Mesenchymal stem cell (in vitro differentiated cells and primary cell): ENCODE measurements at regions not wholly inside any gene's neighbourhood (a gene's known extent, or its start where the extent isn't known, plus 50 kb on each side); places are given as distances from the start of the nearest gene placed in this dataset.
A peak's percentile ranks its signal among the peaks of the same experiment; 100 is the strongest.

ENCODE experiments used
- DNase-seq: peaks from one replicate; pipeline ENCODE4 v3.0.0-alpha.2; 2013
- H2AFZ ChIP-seq: one replicate; pipeline ENCODE4 v1.6.1; 2013; ENCODE audit warnings: low read depth, mild to moderate bottlenecking, control low read depth, inconsistent platforms, low read length, moderate library complexity
- H2AK5ac ChIP-seq: 2 replicates; pipeline ENCODE4 v1.6.1; 2013; ENCODE audit warnings: low read length, moderate library complexity, mild to moderate bottlenecking, inconsistent platforms; ENCODE audit not compliant: severe bottlenecking
- H2BK120ac ChIP-seq: one replicate; pipeline ENCODE4 v1.6.1; 2013; ENCODE audit warnings: low read depth, mild to moderate bottlenecking, inconsistent platforms, low read length, moderate library complexity
- H2BK12ac ChIP-seq, 2 experiments: one replicate each; pipeline ENCODE4 v1.6.1; 2013; ENCODE audit warnings: inconsistent platforms in 2 of 2, low read length in 2 of 2, mild to moderate bottlenecking in 2 of 2, moderate library complexity in 2 of 2, control low read depth in 1 of 2
- H2BK15ac ChIP-seq: one replicate; pipeline ENCODE4 v1.6.1; 2013; ENCODE audit warnings: mild to moderate bottlenecking, low read depth, inconsistent platforms; ENCODE audit not compliant: poor library complexity, severe bottlenecking
- H2BK5ac ChIP-seq: 2 replicates; pipeline ENCODE4 v1.6.1; 2013; ENCODE audit warnings: low read depth, mild to moderate bottlenecking, low read length, control low read depth, inconsistent platforms; ENCODE audit not compliant: poor library complexity, severe bottlenecking
- H3K14ac ChIP-seq, 2 experiments: one replicate each; pipeline ENCODE4 v1.6.1; 2013; ENCODE audit warnings: inconsistent platforms in 2 of 2, low read length in 2 of 2, control low read depth in 1 of 2, mild to moderate bottlenecking in 1 of 2, moderate library complexity in 1 of 2
- H3K18ac ChIP-seq, 2 experiments: one replicate each; pipeline ENCODE4 v1.6.1; 2013; ENCODE audit warnings: inconsistent platforms in 2 of 2, low read length in 2 of 2, control low read depth in 1 of 2, low read depth in 1 of 2, mild to moderate bottlenecking in 1 of 2
- H3K23ac ChIP-seq, 2 experiments: one replicate each; pipeline ENCODE4 v1.6.1; 2013; ENCODE audit warnings: inconsistent platforms in 2 of 2, low read length in 2 of 2, mild to moderate bottlenecking in 2 of 2, moderate library complexity in 2 of 2, control low read depth in 1 of 2
- H3K27ac ChIP-seq: 2 replicates; pipeline ENCODE4 v1.5.1; 2013; ENCODE audit warnings: mild to moderate bottlenecking, moderate library complexity, low read length, control low read depth, inconsistent platforms; ENCODE audit not compliant: poor library complexity, severe bottlenecking
- H3K27me3 ChIP-seq, 2 experiments: 2 replicates each; pipeline versions ENCODE4 v1.6.1 to v1.7.0; 2013; ENCODE audit warnings: low read length in 2 of 2, mild to moderate bottlenecking in 2 of 2, moderate library complexity in 2 of 2, control low read depth in 1 of 2, inconsistent platforms in 1 of 2; ENCODE audit not compliant: control insufficient read depth in 1 of 2, insufficient read depth in 1 of 2
- H3K36me3 ChIP-seq, 2 experiments: 2 replicates each; pipeline versions ENCODE4 v1.6.1 to v1.7.0; 2013; ENCODE audit warnings: low read length in 2 of 2, control low read depth in 1 of 2, inconsistent platforms in 1 of 2, low read depth in 1 of 2, mild to moderate bottlenecking in 1 of 2; ENCODE audit not compliant: insufficient read depth in 2 of 2, control insufficient read depth in 1 of 2
- H3K4ac ChIP-seq, 2 experiments: one replicate each; pipeline ENCODE4 v1.6.1; 2013; ENCODE audit warnings: inconsistent platforms in 2 of 2, low read length in 2 of 2, mild to moderate bottlenecking in 2 of 2, moderate library complexity in 2 of 2, control low read depth in 1 of 2, low read depth in 1 of 2
- H3K4me1 ChIP-seq: 2 replicates; pipeline ENCODE4 v1.6.1; 2013; ENCODE audit warnings: low read depth, low read length, control low read depth; ENCODE audit not compliant: control insufficient read depth, insufficient read depth
- H3K4me2 ChIP-seq: 2 replicates; pipeline ENCODE4 v1.6.1; 2013; ENCODE audit warnings: low read length, mild to moderate bottlenecking, inconsistent platforms; ENCODE audit not compliant: poor library complexity, severe bottlenecking
- H3K4me3 ChIP-seq, 2 experiments: 2 replicates each; pipeline versions ENCODE4 v1.5.1 to v1.7.0; 2013; ENCODE audit warnings: low read length in 2 of 2, mild to moderate bottlenecking in 2 of 2, control low read depth in 1 of 2, low read depth in 1 of 2; ENCODE audit not compliant: insufficient read depth in 1 of 2
- H3K79me1 ChIP-seq: replicated peaks from 2 replicates; pipeline ENCODE4 v1.6.1; 2013; ENCODE audit warnings: mild to moderate bottlenecking, control low read depth, low read length, inconsistent platforms; ENCODE audit not compliant: poor library complexity, severe bottlenecking
- H3K9ac ChIP-seq: 2 replicates; pipeline ENCODE4 v1.7.0; 2013; ENCODE audit warnings: mild to moderate bottlenecking, low read length, moderate library complexity
- H3K9me3 ChIP-seq: 2 replicates; pipeline ENCODE4 v1.7.0; 2013; ENCODE audit warnings: mild to moderate bottlenecking, low read length; ENCODE audit not compliant: control insufficient read depth
- H4K8ac ChIP-seq: one replicate; pipeline ENCODE4 v1.6.1; 2013; ENCODE audit warnings: inconsistent platforms, mild to moderate bottlenecking, low read length, moderate library complexity
- H4K91ac ChIP-seq: one replicate; pipeline ENCODE4 v1.6.1; 2013; ENCODE audit warnings: mild to moderate bottlenecking, low read length, inconsistent platforms
- WGBS: methylation state at CpG from one replicate; pipeline ENCODE4 v1.1.7; 2013; ENCODE audit warnings: mixed read lengths; 5-methylcytosine and 5-hydroxymethylcytosine counted together

GRCh38 chr12:116631619-116632018, 72.4 kb downstream of the MAP1LC3B2 start:
- Histone ChIP-seq H3K9me3 (no peaks in the 10 kb centered on the region), H2BK15ac (no peak overlapping the region), H3K23ac (no peak overlapping the region), H3K79me1 (no peaks in the 10 kb centered on the region), H4K91ac (no peak overlapping the region), H2BK120ac (no peak overlapping the region), H3K27me3 (peaks cover 0 to 28% of the 10 kb centered on the region in 2 experiments), H3K4me3 (no peak overlapping the region), H3K27ac (no peak overlapping the region), H2BK12ac (no peak overlapping the region), H3K9ac (no peak overlapping the region), H4K8ac (no peak overlapping the region), H2BK5ac (no peak overlapping the region), H3K4me1 (peaks cover 5% of the 10 kb centered on the region), H2AFZ (no peak overlapping the region), H3K18ac (no peak overlapping the region), H3K14ac (no peak overlapping the region), H3K36me3 (no peaks in the 10 kb centered on the region), H3K4me2 (no peak overlapping the region), H3K4ac (no peak overlapping the region), H2AK5ac (no peak overlapping the region)
- no peak for DNase-seq
- WGBS: 81% methylated on average over 4 of the region's 4 CpGs

- Histone ChIP-seq H2BK12ac (no peak overlapping the region), H3K4me1 (peaks cover 5% of the 10 kb centered on the region), H3K23ac (no peak overlapping the region), H2BK5ac (no peak overlapping the region), H3K4ac (no peak overlapping the region), H2BK15ac (no peak overlapping the region), H3K4me2 (no peak overlapping the region), H2BK120ac (no peak overlapping the region), H3K4me3 (no peak overlapping the region), H3K9me3 (no peaks in the 10 kb centered on the region), H3K36me3 (no peaks in the 10 kb centered on the region), H3K14ac (no peak overlapping the region), H3K18ac (no peak overlapping the region), H3K27me3 (peaks cover 0 to 28% of the 10 kb centered on the region in 2 experiments), H3K9ac (no peak overlapping the region), H4K91ac (no peak overlapping the region), H2AFZ (no peak overlapping the region), H2AK5ac (no peak overlapping the region), H4K8ac (no peak overlapping the region), H3K27ac (no peak overlapping the region), H3K79me1 (no peaks in the 10 kb centered on the region)
- DNase-seq: no peak
- 94% methylated on average over 6 of the region's 7 CpGs for WGBS
These were observed 71.6 kb downstream of the MAP1LC3B2 start for GRCh38 chr12:116630762-116631161.

GRCh38 chr12:116629480-116629879, 70.3 kb downstream of the MAP1LC3B2 start:
- no peak overlapping the region for H2BK120ac ChIP-seq
- H3K36me3 ChIP-seq: no peaks in the 10 kb centered on the region
- no peak overlapping the region for H2AK5ac ChIP-seq

GRCh38 chr12:116628989-116629388, 69.8 kb downstream of the MAP1LC3B2 start:
- whole genome bisulfite sequencing: 83% methylated on average over 1 of the region's 1 CpG
- no peak overlapping the region for H3K18ac ChIP-seq

More at GRCh38 chr12:116629480-116629879, 70.3 kb downstream of the MAP1LC3B2 start:
- Histone ChIP-seq H2AFZ (no peak overlapping the region), H2BK5ac (no peak overlapping the region), H3K27me3 (peaks cover 0 to 31% of the 10 kb centered on the region in 2 experiments), H4K8ac (no peak overlapping the region), H3K9ac (peak overlapping the region; percentile 58), H2BK15ac (no peak overlapping the region), H3K9me3 (peaks cover 2% of the 10 kb centered on the region), H4K91ac (no peak overlapping the region), H3K14ac (no peak overlapping the region), H2BK12ac (no peak overlapping the region), H3K4me2 (no peak overlapping the region), H3K4ac (no peak overlapping the region), H3K27ac (no peak overlapping the region), H3K4me1 (peaks cover 5% of the 10 kb centered on the region), H3K23ac (no peak overlapping the region), H3K18ac (no peak overlapping the region), H3K79me1 (no peaks in the 10 kb centered on the region), H3K4me3 (no peak overlapping the region)
- DNase-seq: no peak
- WGBS: 89% methylated on average over 9 of the region's 10 CpGs

More at GRCh38 chr12:116628989-116629388, 69.8 kb downstream of the MAP1LC3B2 start:
- Histone ChIP-seq H3K23ac (no peak overlapping the region), H3K27me3 (peaks cover 0 to 32% of the 10 kb centered on the region in 2 experiments), H3K4me3 (peak overlapping the region in 1 of 2 experiments; percentile 2), H3K27ac (no peak overlapping the region), H3K14ac (no peak overlapping the region), H2BK5ac (no peak overlapping the region), H3K4me1 (peaks cover 5% of the 10 kb centered on the region), H2AK5ac (no peak overlapping the region), H3K79me1 (no peaks in the 10 kb centered on the region), H2AFZ (no peak overlapping the region), H2BK15ac (no peak overlapping the region), H2BK12ac (no peak overlapping the region), H4K91ac (no peak overlapping the region), H4K8ac (no peak overlapping the region), H3K4me2 (no peak overlapping the region), H3K9me3 (peaks cover 2% of the 10 kb centered on the region), H2BK120ac (no peak overlapping the region), H3K36me3 (no peaks in the 10 kb centered on the region), H3K9ac (peak overlapping the region; percentile 58), H3K4ac (no peak overlapping the region)
- DNase-seq: no peak
